ENCODE measurements at regions not wholly inside any gene's neighbourhood (a gene's known extent, or its start where the extent isn't known, plus 50 kb on each side); places are given as distances from the start of the nearest gene placed in this dataset.

- no peak overlapping the region for H3K4me3 ChIP-seq (ENCODE audit: low read length)
- no peaks in the 10 kb centered on the region for H3K4me1 ChIP-seq (ENCODE audit: control insufficient read depth, insufficient read depth, low read length)
- H3K27me3 ChIP-seq (ENCODE audit: control insufficient read depth, insufficient read depth, low read length), result no peaks in the 10 kb centered on the region
- H3K9ac ChIP-seq (ENCODE audit: low read length), result no peak overlapping the region
- no peak overlapping the region for H3K27ac ChIP-seq (ENCODE audit: low read depth, low read length)
- no peaks in the 10 kb centered on the region for H3K36me3 ChIP-seq (ENCODE audit: control insufficient read depth, insufficient read depth, low read length)
These were observed 340.8 kb upstream of the MYT1L start for GRCh38 chr2:2671826-2672225.

DNA sequence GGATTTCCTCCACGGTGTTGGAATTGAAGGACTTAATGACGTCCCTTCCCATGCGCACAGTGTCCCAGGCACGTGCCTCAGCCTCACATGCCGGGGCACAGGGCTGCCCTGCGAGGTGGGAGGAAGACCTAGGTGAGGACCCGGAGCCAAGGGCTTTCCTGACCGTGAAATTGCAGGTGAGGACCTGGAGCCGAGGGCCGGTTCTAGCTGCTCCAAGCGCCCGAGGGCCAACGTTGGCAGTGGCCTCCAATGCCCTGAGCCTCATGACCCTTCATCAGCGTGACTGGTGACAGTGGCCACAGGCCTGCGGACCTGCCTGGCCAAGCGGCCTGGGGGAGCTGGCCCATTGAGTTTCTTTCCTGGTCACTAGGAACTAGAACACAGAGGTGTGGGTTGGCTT lies 338.2 kb upstream of the MYT1L start:
- no peak overlapping the region for H3K27ac ChIP-seq (ENCODE audit: low read depth, low read length)
- H3K36me3 ChIP-seq (ENCODE audit: control insufficient read depth, insufficient read depth, low read length), result no peaks in the 10 kb centered on the region
- no peaks in the 10 kb centered on the region for H3K27me3 ChIP-seq (ENCODE audit: control insufficient read depth, insufficient read depth, low read length)
- no peaks in the 10 kb centered on the region for H3K4me1 ChIP-seq (ENCODE audit: control insufficient read depth, insufficient read depth, low read length)
- no peak overlapping the region for H3K4me3 ChIP-seq (ENCODE audit: low read length)
- no peak overlapping the region for H3K9ac ChIP-seq (ENCODE audit: low read length)

- Histone ChIP-seq H3K4me3 (ENCODE audit: low read length) (no peak overlapping the region), H3K4me1 (ENCODE audit: control insufficient read depth, insufficient read depth, low read length) (no peaks in the 10 kb centered on the region), H3K36me3 (ENCODE audit: control insufficient read depth, insufficient read depth, low read length) (no peaks in the 10 kb centered on the region), H3K27me3 (ENCODE audit: control insufficient read depth, insufficient read depth, low read length) (no peaks in the 10 kb centered on the region), H3K27ac (ENCODE audit: low read depth, low read length) (no peak overlapping the region), H3K9ac (ENCODE audit: low read length) (no peak overlapping the region)
These were observed 337.7 kb upstream of the MYT1L start for GRCh38 chr2:2668681-2669265.

DNA sequence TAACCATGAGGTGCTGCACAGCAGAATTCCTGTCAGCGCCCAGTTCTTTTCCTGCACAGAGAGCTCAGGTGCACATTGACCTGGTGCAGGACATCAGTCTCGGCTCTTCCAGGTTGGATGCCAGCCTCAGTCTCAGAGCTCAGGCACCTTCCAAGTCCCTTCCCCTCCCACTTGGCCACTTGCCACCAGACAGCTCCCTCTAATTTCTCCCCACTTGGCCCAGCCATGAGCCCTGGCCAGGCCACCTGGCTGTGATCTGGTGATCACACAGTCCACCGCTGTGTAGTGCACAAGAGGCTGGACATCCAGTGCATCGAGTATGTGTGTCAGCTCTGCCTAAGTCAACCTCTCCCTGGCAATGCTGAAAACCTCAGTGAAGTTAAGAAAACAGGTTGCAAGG lies 336.6 kb upstream of the MYT1L start:
- H3K27ac ChIP-seq (ENCODE audit: low read depth, low read length), result no peak overlapping the region
- no peaks in the 10 kb centered on the region for H3K4me1 ChIP-seq (ENCODE audit: control insufficient read depth, insufficient read depth, low read length)
- H3K9ac ChIP-seq (ENCODE audit: low read length), result no peak overlapping the region
- no peaks in the 10 kb centered on the region for H3K36me3 ChIP-seq (ENCODE audit: control insufficient read depth, insufficient read depth, low read length)
- no peak overlapping the region for H3K4me3 ChIP-seq (ENCODE audit: low read length)
- H3K27me3 ChIP-seq (ENCODE audit: control insufficient read depth, insufficient read depth, low read length), result no peaks in the 10 kb centered on the region

- H3K27me3 ChIP-seq (ENCODE audit: control insufficient read depth, insufficient read depth, low read length), result no peaks in the 10 kb centered on the region
- no peak overlapping the region for H3K9ac ChIP-seq (ENCODE audit: low read length)
- H3K4me3 ChIP-seq (ENCODE audit: low read length), result no peak overlapping the region
- H3K36me3 ChIP-seq (ENCODE audit: control insufficient read depth, insufficient read depth, low read length), result no peaks in the 10 kb centered on the region
- H3K27ac ChIP-seq (ENCODE audit: low read depth, low read length), result no peak overlapping the region
- peaks cover 5% of the 10 kb centered on the region for H3K4me1 ChIP-seq (ENCODE audit: control insufficient read depth, insufficient read depth, low read length)
These were observed 334.7 kb upstream of the MYT1L start for GRCh38 chr2:2665834-2666133.

DNA sequence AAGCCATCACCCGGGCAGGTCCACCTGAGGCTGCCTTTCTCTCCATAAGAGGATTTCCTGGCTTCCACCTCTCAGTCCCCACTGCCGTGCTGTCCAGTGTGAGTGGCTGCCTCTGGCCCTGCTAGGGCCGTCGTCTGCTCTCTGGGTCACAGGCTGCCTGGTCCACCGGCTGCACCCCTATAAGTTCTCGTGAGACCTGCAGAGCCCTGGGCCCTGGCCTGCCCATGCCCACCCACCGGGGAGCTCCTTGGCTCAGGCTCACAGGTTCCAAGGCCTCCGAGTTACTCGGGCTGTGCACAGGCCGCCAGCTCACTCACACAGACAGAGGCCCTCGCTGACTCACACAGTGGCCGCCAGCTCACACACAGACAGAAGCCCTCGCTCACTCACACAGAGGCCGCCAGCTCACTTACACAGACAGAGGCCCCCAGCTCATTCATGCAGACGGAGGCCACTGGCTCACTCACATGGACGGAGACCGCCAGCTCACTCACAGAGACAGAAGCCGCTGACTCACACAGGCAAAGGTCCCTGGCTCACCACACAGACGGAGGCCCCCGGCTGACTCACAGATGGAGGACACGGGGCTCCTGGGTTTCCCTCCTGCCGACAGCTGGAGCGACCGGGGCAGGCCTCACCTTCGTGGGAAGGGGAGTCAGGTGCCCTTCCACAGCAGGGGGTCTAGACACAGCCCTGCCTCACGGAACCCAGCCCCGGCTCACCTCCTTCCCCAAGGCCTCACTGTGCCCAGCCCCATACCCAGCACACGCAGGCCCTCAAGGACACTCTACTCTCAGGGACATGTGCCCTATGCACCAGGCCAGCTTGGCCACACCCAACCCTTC lies 334.1 kb upstream of the MYT1L start:
- Histone ChIP-seq H3K27ac (ENCODE audit: low read depth, low read length) (no peak overlapping the region), H3K4me3 (ENCODE audit: low read length) (no peak overlapping the region), H3K27me3 (ENCODE audit: control insufficient read depth, insufficient read depth, low read length) (no peaks in the 10 kb centered on the region), H3K36me3 (ENCODE audit: control insufficient read depth, insufficient read depth, low read length) (no peaks in the 10 kb centered on the region), H3K9ac (ENCODE audit: low read length) (no peak overlapping the region), H3K4me1 (ENCODE audit: control insufficient read depth, insufficient read depth, low read length) (peaks cover 5% of the 10 kb centered on the region)

DNA sequence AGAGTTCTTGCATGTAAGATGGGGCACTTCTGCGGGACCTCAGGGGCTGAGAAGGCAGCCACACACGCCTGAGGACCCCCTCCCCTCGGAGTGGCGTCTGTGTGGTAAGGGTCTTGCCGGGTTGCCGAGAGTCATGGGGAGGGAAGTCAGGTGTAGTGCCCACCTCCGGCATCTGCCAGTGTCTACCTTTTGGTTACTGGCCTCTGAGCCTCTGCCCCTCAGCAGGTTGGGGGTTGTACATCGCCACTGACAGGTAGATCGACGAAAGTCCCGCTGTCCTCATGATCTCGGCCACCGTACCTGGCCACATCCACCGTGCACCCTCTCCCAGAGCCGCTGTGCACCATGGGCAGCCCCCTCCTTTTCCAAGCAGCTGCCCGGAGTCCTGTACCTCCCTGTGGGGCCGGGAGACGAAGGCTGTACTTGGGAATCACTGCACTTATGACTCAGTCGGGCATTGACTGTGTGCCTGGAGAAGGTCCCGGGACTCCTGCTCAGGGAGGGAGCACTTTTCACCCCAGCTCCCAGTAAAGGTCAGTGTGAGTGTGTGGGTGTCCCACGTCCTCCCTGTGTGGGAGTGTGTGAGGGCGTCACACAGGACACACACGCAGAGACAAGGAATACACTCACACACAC lies 332.4 kb upstream of the MYT1L start:
- Histone ChIP-seq H3K36me3 (ENCODE audit: control insufficient read depth, insufficient read depth, low read length) (no peaks in the 10 kb centered on the region), H3K27me3 (ENCODE audit: control insufficient read depth, insufficient read depth, low read length) (no peaks in the 10 kb centered on the region), H3K4me3 (ENCODE audit: low read length) (no peak overlapping the region), H3K27ac (ENCODE audit: low read depth, low read length) (no peak overlapping the region), H3K9ac (ENCODE audit: low read length) (no peak overlapping the region), H3K4me1 (ENCODE audit: control insufficient read depth, insufficient read depth, low read length) (peaks cover 5% of the 10 kb centered on the region)

DNA sequence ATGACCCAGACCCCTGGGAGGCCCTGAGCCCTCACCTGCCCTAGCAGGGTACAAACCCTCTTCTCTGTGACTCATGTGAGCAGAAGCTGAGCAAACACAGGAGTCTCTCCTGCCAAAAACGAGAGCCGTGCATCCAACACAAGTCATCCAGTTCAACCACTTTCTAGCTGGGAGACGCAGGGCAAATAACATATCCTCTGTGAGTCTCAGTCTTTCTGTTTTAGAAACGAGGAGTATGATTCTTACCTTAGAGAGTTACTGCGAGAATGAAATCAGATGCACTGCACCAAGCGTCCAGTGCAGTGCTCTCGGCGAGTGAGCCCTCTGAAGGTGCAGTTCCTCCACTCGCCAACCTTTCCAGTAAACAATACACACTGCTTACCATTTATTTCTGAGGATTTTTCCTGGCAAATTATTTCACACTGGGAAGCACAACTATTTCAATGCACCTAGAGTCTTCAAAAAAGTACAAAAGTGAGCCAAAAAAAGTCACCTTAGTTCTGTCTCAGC lies 331.8 kb upstream of the MYT1L start:
- H3K27me3 ChIP-seq (ENCODE audit: control insufficient read depth, insufficient read depth, low read length), result no peaks in the 10 kb centered on the region
- peak overlapping the region; percentile 42 for H3K27ac ChIP-seq (ENCODE audit: low read depth, low read length)
- no peak overlapping the region for H3K9ac ChIP-seq (ENCODE audit: low read length)
- peaks cover 5% of the 10 kb centered on the region for H3K4me1 ChIP-seq (ENCODE audit: control insufficient read depth, insufficient read depth, low read length)
- H3K4me3 ChIP-seq (ENCODE audit: low read length), result no peak overlapping the region
- H3K36me3 ChIP-seq (ENCODE audit: control insufficient read depth, insufficient read depth, low read length), result no peaks in the 10 kb centered on the region

DNA sequence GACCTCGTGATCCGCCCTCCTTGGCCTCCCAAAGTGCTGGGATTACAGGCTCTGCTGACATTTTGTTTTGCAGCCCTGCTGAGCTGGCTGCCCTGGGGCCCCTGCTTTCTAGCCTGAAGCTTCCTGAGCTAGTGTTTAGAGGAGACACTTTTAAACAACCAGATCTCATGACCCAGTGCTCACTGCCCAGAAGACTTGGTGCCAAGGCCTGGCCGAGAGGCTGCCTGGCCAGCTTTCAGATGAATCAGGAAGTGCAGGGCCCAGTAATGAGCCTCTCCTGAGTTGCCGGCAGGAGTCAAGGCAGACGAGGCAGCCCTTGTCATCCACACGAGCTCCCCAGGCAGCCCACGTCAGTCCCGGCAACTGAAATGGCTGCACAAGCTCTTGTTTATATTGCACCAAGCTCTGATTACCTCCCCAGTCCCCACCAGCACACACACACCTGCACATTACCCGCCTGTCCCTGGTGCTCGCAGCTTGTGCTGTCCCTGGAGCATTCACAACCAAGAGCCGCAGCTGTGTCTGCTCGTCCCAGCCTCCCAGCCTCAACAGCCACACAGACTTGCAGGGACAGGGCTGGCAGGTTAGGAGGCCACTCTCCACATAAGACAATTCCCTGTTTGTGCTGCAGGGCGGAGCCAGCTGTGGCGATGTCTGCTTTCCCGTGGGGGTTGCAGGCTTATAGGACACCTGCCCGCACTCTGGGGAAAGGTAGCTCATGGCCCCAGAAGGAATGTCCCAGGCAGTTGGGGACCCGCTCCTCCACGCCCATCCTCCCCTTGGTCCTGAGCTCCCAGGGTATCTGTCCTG lies 331.2 kb upstream of the MYT1L start:
- peaks cover 5% of the 10 kb centered on the region for H3K4me1 ChIP-seq (ENCODE audit: control insufficient read depth, insufficient read depth, low read length)
- H3K4me3 ChIP-seq (ENCODE audit: low read length), result no peak overlapping the region
- H3K36me3 ChIP-seq (ENCODE audit: control insufficient read depth, insufficient read depth, low read length), result no peaks in the 10 kb centered on the region
- no peak overlapping the region for H3K9ac ChIP-seq (ENCODE audit: low read length)
- H3K27ac ChIP-seq (ENCODE audit: low read depth, low read length), result peak overlapping the region; percentile 42
- H3K27me3 ChIP-seq (ENCODE audit: control insufficient read depth, insufficient read depth, low read length), result no peaks in the 10 kb centered on the region

DNA sequence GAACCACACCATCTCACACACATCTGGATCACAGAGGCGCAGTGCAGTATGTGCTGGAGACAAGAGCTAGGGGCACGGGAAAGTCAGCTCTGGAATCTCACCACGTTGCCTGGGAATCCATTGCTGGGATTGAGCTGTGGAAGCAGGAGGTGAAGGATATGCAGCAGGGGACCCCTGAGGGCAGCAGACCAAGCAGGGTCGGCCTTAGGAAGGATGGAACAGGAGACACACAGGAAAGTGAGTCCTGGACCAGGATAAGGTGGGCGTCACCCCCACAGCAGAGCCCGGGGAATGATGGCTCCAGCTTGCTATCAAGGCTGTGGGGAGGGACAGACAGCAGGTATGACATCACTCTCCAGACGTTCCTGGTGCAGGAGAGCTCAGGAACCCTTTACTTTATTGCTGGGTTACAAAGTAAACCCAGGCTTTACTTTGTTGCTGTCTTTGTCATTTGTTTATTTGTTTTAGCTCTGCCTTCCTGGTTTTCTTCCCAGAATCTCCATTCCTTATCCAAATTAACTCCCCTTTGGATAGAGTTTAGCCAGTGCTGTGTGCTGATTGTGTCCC lies 329.8 kb upstream of the MYT1L start:
- Histone ChIP-seq H3K36me3 (ENCODE audit: control insufficient read depth, insufficient read depth, low read length) (no peaks in the 10 kb centered on the region), H3K4me1 (ENCODE audit: control insufficient read depth, insufficient read depth, low read length) (peaks cover 11% of the 10 kb centered on the region), H3K4me3 (ENCODE audit: low read length) (no peak overlapping the region), H3K27me3 (ENCODE audit: control insufficient read depth, insufficient read depth, low read length) (no peaks in the 10 kb centered on the region), H3K27ac (ENCODE audit: low read depth, low read length) (no peak overlapping the region), H3K9ac (ENCODE audit: low read length) (no peak overlapping the region)

DNA sequence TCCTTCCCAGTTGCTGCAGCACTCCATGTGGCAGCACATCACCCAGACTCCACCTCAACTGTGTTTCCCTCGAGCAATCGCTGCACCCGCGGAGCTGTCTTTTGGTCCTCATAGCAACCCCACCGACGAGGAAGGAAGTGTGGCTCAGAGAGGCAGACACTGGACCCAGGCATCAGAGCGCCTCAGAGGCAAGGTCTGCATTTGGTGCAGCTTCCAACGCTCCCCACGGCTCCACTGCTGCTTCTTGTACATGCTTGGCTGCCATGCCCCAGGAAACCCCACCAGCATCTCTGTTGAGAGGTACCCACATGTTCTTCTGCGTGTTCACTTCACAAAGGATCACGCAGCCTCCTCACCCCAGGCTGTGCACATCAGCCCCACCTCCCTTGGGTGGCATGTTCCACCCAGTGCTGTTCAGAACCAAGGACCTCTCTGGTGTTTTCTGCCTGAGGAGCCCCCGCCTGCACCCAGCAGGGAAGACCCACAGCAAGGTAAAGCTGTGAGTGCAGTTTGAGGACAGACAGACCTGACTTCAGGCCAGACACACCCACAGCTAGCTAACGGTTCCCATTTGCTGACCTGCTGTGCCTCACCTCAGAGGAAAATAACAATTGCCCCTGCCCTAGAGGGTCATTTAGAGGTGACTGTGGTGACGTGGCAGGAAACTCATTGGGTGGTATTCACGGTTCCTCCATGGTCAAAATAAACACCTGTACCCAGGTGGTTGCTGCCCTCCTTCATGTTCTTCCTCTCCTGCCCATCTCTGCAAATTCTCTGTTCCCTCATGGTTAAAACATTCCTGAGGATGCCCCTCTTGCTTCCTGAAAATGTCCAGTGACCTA lies 326.3 kb upstream of the MYT1L start:
- Histone ChIP-seq H3K4me3 (ENCODE audit: low read length) (no peak overlapping the region), H3K4me1 (ENCODE audit: control insufficient read depth, insufficient read depth, low read length) (peaks cover 10% of the 10 kb centered on the region), H3K27me3 (ENCODE audit: control insufficient read depth, insufficient read depth, low read length) (no peaks in the 10 kb centered on the region), H3K27ac (ENCODE audit: low read depth, low read length) (no peak overlapping the region), H3K9ac (ENCODE audit: low read length) (no peak overlapping the region), H3K36me3 (ENCODE audit: control insufficient read depth, insufficient read depth, low read length) (no peaks in the 10 kb centered on the region)
